H9 (cell line): ENCODE measurements at regions not wholly inside any gene's neighbourhood (a gene's known extent, or its start where the extent isn't known, plus 50 kb on each side); places are given as distances from the start of the nearest gene placed in this dataset.

Experiments used
- DNase-seq: peaks from one replicate; pipeline ENCODE4 v3.0.0-alpha.2; 2017
- H2AFZ ChIP-seq: one replicate; pipeline ENCODE4 v1.6.1; 2013; ENCODE audit warnings: mild to moderate bottlenecking, low read length, control low read depth, moderate library complexity
- H2AK5ac ChIP-seq: 2 replicates; pipeline ENCODE4 v1.6.1; 2013; ENCODE audit warnings: low read length, control low read depth, mixed read lengths; ENCODE audit not compliant: insufficient read length
- H2BK120ac ChIP-seq: one replicate; pipeline ENCODE4 v1.6.1; 2013; ENCODE audit warnings: low read depth, mild to moderate bottlenecking, low read length, control low read depth, inconsistent platforms; ENCODE audit not compliant: poor library complexity, severe bottlenecking
- H2BK12ac ChIP-seq: 2 replicates; pipeline ENCODE4 v1.6.1; 2013; ENCODE audit warnings: low read length, control low read depth, mixed read lengths, low read depth; ENCODE audit not compliant: insufficient read length
- H2BK15ac ChIP-seq: 2 replicates; pipeline ENCODE4 v1.6.1; 2013; ENCODE audit warnings: low read depth, low read length, control low read depth
- H2BK20ac ChIP-seq: one replicate; pipeline ENCODE4 v1.6.1; 2013; ENCODE audit warnings: low read depth, mild to moderate bottlenecking, low read length, control low read depth, inconsistent platforms; ENCODE audit not compliant: poor library complexity, severe bottlenecking
- H2BK5ac ChIP-seq: 2 replicates; pipeline ENCODE4 v1.6.1; 2013; ENCODE audit warnings: low read length, control low read depth, mixed read lengths; ENCODE audit not compliant: insufficient read length
- H3K14ac ChIP-seq: 2 replicates; pipeline ENCODE4 v1.6.1; 2013; ENCODE audit warnings: low read length, control low read depth; ENCODE audit not compliant: insufficient read depth
- H3K18ac ChIP-seq: 2 replicates; pipeline ENCODE4 v1.6.1; 2013; ENCODE audit warnings: low read depth, mild to moderate bottlenecking, mixed read lengths, low read length, control low read depth; ENCODE audit not compliant: insufficient read length
- H3K23ac ChIP-seq: 2 replicates; pipeline ENCODE4 v1.6.1; 2013; ENCODE audit warnings: low read length, control low read depth, mixed read lengths, low read depth; ENCODE audit not compliant: insufficient read length
- H3K23me2 ChIP-seq: 2 replicates; pipeline ENCODE4 v1.6.1; 2013; ENCODE audit warnings: low read depth, mild to moderate bottlenecking, mixed read lengths, low read length, control low read depth; ENCODE audit not compliant: insufficient read length, poor library complexity, severe bottlenecking
- H3K27ac ChIP-seq: 2 replicates; pipeline ENCODE4 v1.5.1; 2013; ENCODE audit warnings: low read length, control low read depth, mixed read lengths, low read depth; ENCODE audit not compliant: insufficient read length
- H3K27me3 ChIP-seq: 2 replicates; pipeline ENCODE4 v1.6.1; 2013; ENCODE audit warnings: low read length, control low read depth, inconsistent platforms; ENCODE audit not compliant: insufficient read depth
- H3K4ac ChIP-seq: 2 replicates; pipeline ENCODE4 v1.6.1; 2013; ENCODE audit warnings: low read depth, mild to moderate bottlenecking, control low read depth, inconsistent platforms, low read length, moderate library complexity
- H3K4me1 ChIP-seq: 2 replicates; pipeline ENCODE4 v1.6.1; 2013; ENCODE audit warnings: low read length, control low read depth, inconsistent platforms; ENCODE audit not compliant: insufficient read depth
- H3K4me2 ChIP-seq: 2 replicates; pipeline ENCODE4 v1.6.1; 2013; ENCODE audit warnings: low read length, control low read depth, mixed read lengths; ENCODE audit not compliant: insufficient read length, insufficient read depth
- H3K56ac ChIP-seq: 2 replicates; pipeline ENCODE4 v1.6.1; 2013; ENCODE audit warnings: low read depth, mild to moderate bottlenecking, mixed read lengths, low read length, control low read depth; ENCODE audit not compliant: insufficient read length
- H3K79me1 ChIP-seq: 2 replicates; pipeline ENCODE4 v1.6.1; 2013; ENCODE audit warnings: low read depth, mild to moderate bottlenecking, moderate library complexity, low read length, control low read depth, inconsistent platforms; ENCODE audit not compliant: insufficient read depth, poor library complexity, severe bottlenecking
- H3K79me2 ChIP-seq: 2 replicates; pipeline ENCODE4 v1.6.1; 2013; ENCODE audit warnings: low read length, control low read depth, inconsistent platforms; ENCODE audit not compliant: insufficient read depth
- H3K9ac ChIP-seq: 2 replicates; pipeline ENCODE4 v1.6.1; 2013; ENCODE audit warnings: low read length, control low read depth, mixed read lengths; ENCODE audit not compliant: insufficient read length; ENCODE audit errors: extremely low read depth
- H3K9me3 ChIP-seq: one replicate; pipeline ENCODE4 v1.6.1; 2013; ENCODE audit warnings: low read depth, low read length, inconsistent platforms; ENCODE audit not compliant: control insufficient read depth
- H3T11ph ChIP-seq: one replicate; pipeline ENCODE4 v1.6.1; 2013; ENCODE audit warnings: mild to moderate bottlenecking, low read length, control low read depth, inconsistent platforms
- H4K20me1 ChIP-seq: one replicate; pipeline ENCODE4 v1.6.1; 2013; ENCODE audit not compliant: control insufficient read depth, insufficient read length, insufficient read depth
- H4K5ac ChIP-seq: 2 replicates; pipeline ENCODE4 v1.6.1; 2013; ENCODE audit warnings: low read depth, mild to moderate bottlenecking, mixed read lengths, low read length, control low read depth; ENCODE audit not compliant: insufficient read length
- H4K8ac ChIP-seq: replicated peaks from 2 replicates; pipeline ENCODE4 v1.6.1; 2013; ENCODE audit warnings: low read length, control low read depth, mixed read lengths, low read depth; ENCODE audit not compliant: insufficient read length
- H4K91ac ChIP-seq: 2 replicates; pipeline ENCODE4 v1.6.1; 2013; ENCODE audit warnings: low read depth, mild to moderate bottlenecking, moderate library complexity, mixed read lengths, low read length, control low read depth; ENCODE audit not compliant: insufficient read length
- H3K27ac Mint-ChIP-seq, 3 experiments: 2 replicates in 2 of 3; 3 replicates in 1 of 3; pipeline ENCODE4 v1.8.0; 2020 to 2021; ENCODE audit warnings: mixed read lengths in 3 of 3, mild to moderate bottlenecking in 1 of 3, moderate library complexity in 1 of 3
- H3K27me3 Mint-ChIP-seq: 2 replicates; pipeline ENCODE4 v1.8.0; 2021; ENCODE audit warnings: low read depth, mild to moderate bottlenecking, moderate library complexity, mixed read lengths
- H3K36me3 Mint-ChIP-seq, 3 experiments: 2 replicates in 2 of 3; 3 replicates in 1 of 3; pipeline ENCODE4 v1.8.0; 2020 to 2021; ENCODE audit warnings: low read depth in 3 of 3, mixed read lengths in 3 of 3; ENCODE audit not compliant: insufficient read depth in 1 of 3
- H3K4me1 Mint-ChIP-seq, 2 experiments: 2 replicates each; pipeline ENCODE4 v1.8.0; 2020; ENCODE audit warnings: mixed read lengths in 2 of 2
- H3K4me3 Mint-ChIP-seq, 2 experiments: 2 replicates in 1 of 2; 3 replicates in 1 of 2; pipeline ENCODE4 v1.8.0; 2020 to 2021; ENCODE audit warnings: mild to moderate bottlenecking in 2 of 2, mixed read lengths in 2 of 2, moderate library complexity in 1 of 2
- H3K9me3 Mint-ChIP-seq, 2 experiments: 2 replicates in 1 of 2; 3 replicates in 1 of 2; pipeline ENCODE4 v1.8.0; 2020; ENCODE audit warnings: mild to moderate bottlenecking in 2 of 2, mixed read lengths in 2 of 2, moderate library complexity in 1 of 2
- CTCF ChIP-seq: fragments of 200-600 bp; sonication (generic); conservative IDR thresholded peaks from 3 replicates; pipeline ENCODE4 v1.8.0; 2021; ENCODE audit warnings: antibody characterized with exemption, mild to moderate bottlenecking
- WGBS: extraction: QIAGEN DNeasy Blood & Tissue Kit; methylation state at CpG from one replicate; pipeline ENCODE4 v1.1.7; 2013; ENCODE audit warnings: missing lambda C conversion rate, low lambda C conversion rate, mixed read lengths; ENCODE audit not compliant: insufficient read length; ENCODE audit errors: extremely low coverage; 5-methylcytosine and 5-hydroxymethylcytosine counted together

- no peaks in the 10 kb centered on the region for H3K4me1 Mint-ChIP-seq
- no peak overlapping the region for H2BK12ac ChIP-seq
- no peak overlapping the region for H3K56ac ChIP-seq
- no peak overlapping the region for H4K91ac ChIP-seq
- TF ChIP-seq CTCF, result no peak
- H2BK20ac ChIP-seq, result no peak overlapping the region
- no peaks in the 10 kb centered on the region for H3K27me3 Mint-ChIP-seq
- no peak overlapping the region for H4K8ac ChIP-seq
- no peak overlapping the region for H3K4me2 ChIP-seq
- no peak overlapping the region for H2AFZ ChIP-seq
- DNase-seq, result no peak
- no peak overlapping the region for H2BK15ac ChIP-seq
- no peak overlapping the region for H2BK120ac ChIP-seq
- H3K36me3 Mint-ChIP-seq, result peaks cover 9 to 25% (median 24%) of the 10 kb centered on the region in 3 experiments
- no peak overlapping the region for H3K4ac ChIP-seq
- no peak overlapping the region for H3K23ac ChIP-seq
- no peak overlapping the region for H3K14ac ChIP-seq
- H3K27me3 ChIP-seq, result no peaks in the 10 kb centered on the region
- H2AK5ac ChIP-seq, result no peak overlapping the region
- no peaks in the 10 kb centered on the region for H3K79me2 ChIP-seq
- H3K4me3 Mint-ChIP-seq, result no peak overlapping the region
- no peak overlapping the region for H3K27ac Mint-ChIP-seq
- peaks cover 29 to 33% of the 10 kb centered on the region in 2 experiments for H3K9me3 Mint-ChIP-seq
- H3K18ac ChIP-seq, result no peak overlapping the region
- no peaks in the 10 kb centered on the region for H3K4me1 ChIP-seq
- no CpG with 5 or more reads among the region's 1 CpG for WGBS
- no peak overlapping the region for H3T11ph ChIP-seq
- H4K5ac ChIP-seq, result no peak overlapping the region
- H2BK5ac ChIP-seq, result no peak overlapping the region
- H4K20me1 ChIP-seq, result no peaks in the 10 kb centered on the region
- H3K79me1 ChIP-seq, result no peaks in the 10 kb centered on the region
- no peak overlapping the region for H3K27ac ChIP-seq
- H3K23me2 ChIP-seq, result no peaks in the 10 kb centered on the region
- peaks cover 21% of the 10 kb centered on the region for H3K9me3 ChIP-seq
- H3K9ac ChIP-seq, result no peak overlapping the region
Measured at GRCh38 chr6:146965110-146965689, 239.0 kb upstream of the STXBP5 start.
